ENCODE measurements at regions not wholly inside any gene's neighbourhood (a gene's known extent, or its start where the extent isn't known, plus 50 kb on each side); places are given as distances from the start of the nearest gene placed in this dataset.

DNA sequence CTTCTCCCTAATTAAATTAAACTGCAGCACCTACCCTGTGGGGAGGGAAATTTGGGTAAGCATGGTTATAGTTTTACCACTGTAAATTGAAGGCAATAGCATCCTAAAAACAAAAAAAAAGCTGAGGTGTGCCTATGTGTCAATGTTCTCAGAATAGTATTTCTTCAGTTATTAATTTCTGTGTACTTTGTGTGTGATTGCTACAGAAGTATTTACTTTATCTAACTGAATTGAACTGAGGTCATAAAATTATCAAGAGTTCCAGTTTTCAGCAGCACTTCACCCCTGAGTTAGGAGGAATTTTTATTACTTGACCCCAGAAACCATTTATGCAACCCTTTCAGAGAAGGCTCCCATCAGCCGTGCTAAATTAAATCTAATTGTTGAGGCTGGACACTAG, 333.6 kb upstream of the ALCAM start:
- H3K4me3 ChIP-seq: no peak overlapping the region
- 89% methylated on average over 1 of the region's 1 CpG for WGBS (ENCODE audit: missing lambda C conversion rate)
- DNase-seq (ENCODE audit: low read depth in 1 of 2, low spot score in 1 of 2) (no peak), FAIRE-seq (no peak), ATAC-seq (no peak)
- no peak overlapping the region for H3K27ac ChIP-seq
- CTCF ChIA-PET: interaction anchor here (0.6 kb wide), 1 partner anchor 289 kb away, joined by 3 read pairs; no protein-coding TSS in a partner anchor
- no peak overlapping the region for H3K4me2 ChIP-seq
- TF ChIP-seq RARB (CRISPR knock-in tag; IDR thresholded peaks at IDR 0.05): no peak
- no peak for TF ChIP-seq CHD4 (IDR thresholded peaks at IDR 0.05; ENCODE audit: borderline replicate concordance)
- TF ChIP-seq RCOR1 (IDR thresholded peaks at IDR 0.05; ENCODE audit: low read depth, low read length): no peak
- TF ChIP-seq POLR2A (IDR thresholded peaks at IDR 0.05; ENCODE audit: low read length): no peak
- TF ChIP-seq JUN (IDR thresholded peaks at IDR 0.05): no peak
- POLR2A ChIA-PET: no interaction called here
- no peaks in the 10 kb centered on the region for H3K4me1 ChIP-seq
- no peaks in the 10 kb centered on the region for H3K9me3 ChIP-seq

DNA sequence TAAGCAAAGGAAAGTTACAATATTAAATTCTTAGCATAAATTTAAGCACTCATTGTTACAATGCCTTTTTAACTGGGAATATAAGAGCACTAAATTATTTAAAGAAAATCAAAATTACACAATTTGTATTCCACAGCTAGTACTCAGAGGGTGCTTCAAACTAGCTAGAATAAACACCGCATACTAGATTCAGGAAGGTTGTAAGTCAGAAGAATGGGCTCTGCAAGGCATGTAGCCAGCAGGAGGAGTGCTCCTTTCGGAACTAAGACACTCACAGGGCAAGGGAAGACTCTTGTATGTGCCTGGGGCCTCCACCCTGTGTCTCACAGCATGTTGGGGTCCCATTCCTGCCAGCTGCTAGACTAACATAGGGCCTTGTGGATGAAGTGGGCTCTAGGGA, 327.7 kb upstream of the ALCAM start:
- no peaks in the 10 kb centered on the region for H3K4me1 ChIP-seq
- no peak for DNase-seq (ENCODE audit: low read depth in 1 of 2, low spot score in 1 of 2)
- no peaks in the 10 kb centered on the region for H3K9me3 ChIP-seq
- no peak for FAIRE-seq
- H3K4me3 ChIP-seq: no peak overlapping the region
- 45% methylated on average over 2 of the region's 2 CpGs for WGBS (ENCODE audit: missing lambda C conversion rate)
- no peak overlapping the region for H3K27ac ChIP-seq
- ATAC-seq: no peak
- CTCF ChIA-PET: no interaction called here
- no peak overlapping the region for H3K4me2 ChIP-seq
- TF ChIP-seq POLR2A (IDR thresholded peaks at IDR 0.05; ENCODE audit: low read length) (no peak), CHD2 (IDR thresholded peaks at IDR 0.05; ENCODE audit: low read length, partially characterized antibody) (no peak), POLR2AphosphoS2 (conservative IDR thresholded peaks at IDR 0.05; ENCODE audit: low read length) (no peak), CHD4 (IDR thresholded peaks at IDR 0.05; ENCODE audit: borderline replicate concordance) (no peak), RCOR1 (IDR thresholded peaks at IDR 0.05; ENCODE audit: low read depth, low read length) (no peak), RARB (CRISPR knock-in tag; IDR thresholded peaks at IDR 0.05) (no peak), HEYL (CRISPR knock-in tag; IDR thresholded peaks at IDR 0.05) (no peak), HOXB5 (CRISPR knock-in tag; IDR thresholded peaks at IDR 0.05) (no peak), NFE2L2 (conservative IDR thresholded peaks at IDR 0.05; ENCODE audit: low read length) (no peak), TP53 (CRISPR knock-in tag; IDR thresholded peaks at IDR 0.05) (no peak), FOXS1 (CRISPR knock-in tag; IDR thresholded peaks at IDR 0.05) (no peak), NPAS2 (CRISPR knock-in tag; IDR thresholded peaks at IDR 0.05; ENCODE audit: borderline replicate concordance) (no peak), ZFP36 (IDR thresholded peaks at IDR 0.05; ENCODE audit: borderline replicate concordance, partially characterized antibody) (no peak), ELK1 (IDR thresholded peaks at IDR 0.05; ENCODE audit: low read depth, low read length) (no peak), MAZ (IDR thresholded peaks at IDR 0.05; ENCODE audit: borderline replicate concordance, low read depth, low read length) (no peak), BCL3 (IDR thresholded peaks at IDR 0.05) (no peak)
- TF ChIP-seq, protein P1, sequence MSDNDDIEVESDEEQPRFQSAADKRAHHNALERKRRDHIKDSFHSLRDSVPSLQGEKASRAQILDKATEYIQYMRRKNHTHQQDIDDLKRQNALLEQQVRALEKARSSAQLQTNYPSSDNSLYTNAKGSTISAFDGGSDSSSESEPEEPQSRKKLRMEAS (IDR thresholded peaks at IDR 0.05): no peak
- POLR2A ChIA-PET: no interaction called here

DNA sequence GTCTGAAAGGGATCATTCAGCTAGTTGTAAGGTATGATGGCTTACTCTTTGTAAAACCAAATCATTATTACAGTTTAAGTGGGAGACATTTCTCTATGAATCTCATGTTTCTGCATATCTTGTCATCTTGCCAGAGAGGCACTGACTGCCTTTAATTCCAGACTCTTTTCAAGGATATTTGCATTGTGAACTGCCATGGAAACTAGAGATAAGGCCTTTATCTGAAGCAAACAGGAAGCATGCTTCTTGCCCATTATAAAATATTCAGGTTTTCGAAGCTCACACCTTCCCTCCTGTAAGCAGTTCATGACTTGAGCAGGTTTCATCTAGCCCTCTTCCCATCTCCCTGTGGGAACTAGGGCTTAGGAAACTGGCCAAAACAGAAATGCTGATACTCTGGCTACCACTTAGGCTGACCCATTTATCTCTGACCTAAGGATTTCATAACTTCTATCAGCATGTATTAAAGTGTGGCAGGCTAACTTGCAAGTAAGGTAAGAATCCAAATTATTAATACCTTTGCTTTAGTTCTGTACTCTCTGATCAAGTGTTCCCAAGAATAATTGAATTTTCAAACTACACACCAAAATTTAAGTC, 326.6 kb upstream of the ALCAM start:
- Histone ChIP-seq H3K4me1 (no peaks in the 10 kb centered on the region), H3K9me3 (no peaks in the 10 kb centered on the region), H3K4me2 (no peak overlapping the region), H3K27ac (no peak overlapping the region), H3K4me3 (no peak overlapping the region)
- DNase-seq (ENCODE audit: low read depth in 1 of 2, low spot score in 1 of 2) (no peak), FAIRE-seq (no peak), ATAC-seq (no peak)
- WGBS (ENCODE audit: missing lambda C conversion rate): 32% methylated on average over 1 of the region's 1 CpG
- ChIA-PET POLR2A (no interaction called here), CTCF (no interaction called here)
- TF ChIP-seq TP53 (CRISPR knock-in tag; IDR thresholded peaks at IDR 0.05): no peak
- no peak for TF ChIP-seq HMGXB4 (CRISPR knock-in tag; IDR thresholded peaks at IDR 0.05; ENCODE audit: borderline replicate concordance)
- no peak for TF ChIP-seq MAZ (IDR thresholded peaks at IDR 0.05; ENCODE audit: borderline replicate concordance, low read depth, low read length)
- no peak for TF ChIP-seq CHD4 (IDR thresholded peaks at IDR 0.05; ENCODE audit: borderline replicate concordance)
- TF ChIP-seq ZNF302 (CRISPR knock-in tag; IDR thresholded peaks at IDR 0.05): no peak
- TF ChIP-seq CEBPB (IDR thresholded peaks at IDR 0.05): no peak
- no peak for TF ChIP-seq TFCP2L1 (CRISPR knock-in tag; IDR thresholded peaks at IDR 0.05)
- TF ChIP-seq RCOR1 (IDR thresholded peaks at IDR 0.05; ENCODE audit: low read depth, low read length): no peak
- TF ChIP-seq EHF (CRISPR knock-in tag; IDR thresholded peaks at IDR 0.05): no peak
- no peak for TF ChIP-seq CHD2 (IDR thresholded peaks at IDR 0.05; ENCODE audit: low read length, partially characterized antibody)
- TF ChIP-seq RAD21 (conservative IDR thresholded peaks at IDR 0.05 in 1 of 2, IDR thresholded peaks at IDR 0.05 in 1 of 2): no peak
- TF ChIP-seq HEYL (CRISPR knock-in tag; IDR thresholded peaks at IDR 0.05): no peak
- TF ChIP-seq, protein P2, sequence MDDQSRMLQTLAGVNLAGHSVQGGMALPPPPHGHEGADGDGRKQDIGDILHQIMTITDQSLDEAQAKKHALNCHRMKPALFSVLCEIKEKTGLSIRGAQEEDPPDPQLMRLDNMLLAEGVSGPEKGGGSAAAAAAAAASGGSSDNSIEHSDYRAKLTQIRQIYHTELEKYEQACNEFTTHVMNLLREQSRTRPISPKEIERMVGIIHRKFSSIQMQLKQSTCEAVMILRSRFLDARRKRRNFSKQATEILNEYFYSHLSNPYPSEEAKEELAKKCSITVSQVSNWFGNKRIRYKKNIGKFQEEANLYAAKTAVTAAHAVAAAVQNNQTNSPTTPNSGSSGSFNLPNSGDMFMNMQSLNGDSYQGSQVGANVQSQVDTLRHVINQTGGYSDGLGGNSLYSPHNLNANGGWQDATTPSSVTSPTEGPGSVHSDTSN (IDR thresholded peaks at IDR 0.05): no peak
- no peak for TF ChIP-seq FOXS1 (CRISPR knock-in tag; IDR thresholded peaks at IDR 0.05)
- TF ChIP-seq NR3C1 (IDR thresholded peaks at IDR 0.05): no peak
- TF ChIP-seq PHF8 (IDR thresholded peaks at IDR 0.05; ENCODE audit: borderline replicate concordance, low read depth): no peak
- no peak for TF ChIP-seq RNF2 (IDR thresholded peaks at IDR 0.05; ENCODE audit: borderline replicate concordance, low read depth)

Data from A549 (cell line).